M059J (cell line): ENCODE measurements at regions not wholly inside any gene's neighbourhood (a gene's known extent, or its start where the extent isn't known, plus 50 kb on each side); places are given as distances from the start of the nearest gene placed in this dataset.

Source experiments
- DNase-seq: peaks from one replicate; pipeline ENCODE4 v3.0.0-alpha.2; 2012; ENCODE audit warnings: low read depth

- DNase-seq, result no peak
These were observed 1061.1 kb upstream of the AUTS2 start for GRCh38 chr7:68537051-68537773.

- peak; percentile 54 for DNase-seq
These were observed 1060.6 kb upstream of the AUTS2 start for GRCh38 chr7:68537774-68538071.

- no peak for DNase-seq
These were observed 1055.4 kb upstream of the AUTS2 start for GRCh38 chr7:68542831-68543230.

DNA sequence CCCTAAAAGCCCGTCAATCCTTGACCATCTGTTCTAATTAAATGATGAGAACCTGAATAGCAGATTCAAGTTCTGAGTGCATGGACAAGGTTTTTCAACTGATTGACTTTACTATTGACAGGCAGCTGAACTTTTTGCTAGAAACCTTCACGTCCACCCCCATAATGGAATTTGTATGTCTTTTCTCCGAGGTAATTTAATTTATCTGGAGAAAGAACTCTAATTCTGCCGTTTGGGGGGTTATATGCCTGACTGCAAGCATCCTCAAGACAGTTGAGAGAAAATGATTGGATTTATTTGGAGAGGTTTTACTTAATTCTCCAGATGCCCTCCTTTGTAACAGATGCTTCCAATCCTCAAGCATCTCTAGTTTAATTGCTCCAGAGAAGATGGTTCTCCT is 1053.4 kb upstream of the AUTS2 start:
- no peak for DNase-seq

DNA sequence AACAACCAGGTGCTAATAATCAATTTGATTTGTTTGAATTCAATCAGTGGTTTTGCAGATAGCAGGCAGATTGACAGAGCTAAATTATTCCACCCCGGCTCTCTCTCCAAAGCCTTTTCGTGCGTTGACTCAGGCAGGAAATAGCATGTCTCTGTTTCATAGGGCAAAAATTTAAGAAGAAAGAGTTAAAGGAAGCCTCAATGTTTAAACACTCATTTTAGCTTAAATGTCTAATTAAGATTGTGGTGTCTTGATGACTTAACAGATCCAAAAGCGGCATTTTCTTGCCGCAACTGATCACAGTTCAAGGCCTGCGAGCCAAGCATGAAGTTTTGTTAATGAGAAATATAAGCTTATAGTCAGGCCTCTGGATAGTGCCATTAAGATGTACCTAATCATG is 1051.1 kb upstream of the AUTS2 start:
- DNase-seq, result peak; percentile 65

GRCh38 chr7:68547799-68548198 is 1050.5 kb upstream of the AUTS2 start:
- DNase-seq, result peak; percentile 41

- DNase-seq, result no peak
These were observed 1048.2 kb upstream of the AUTS2 start for GRCh38 chr7:68550027-68550426.

DNA sequence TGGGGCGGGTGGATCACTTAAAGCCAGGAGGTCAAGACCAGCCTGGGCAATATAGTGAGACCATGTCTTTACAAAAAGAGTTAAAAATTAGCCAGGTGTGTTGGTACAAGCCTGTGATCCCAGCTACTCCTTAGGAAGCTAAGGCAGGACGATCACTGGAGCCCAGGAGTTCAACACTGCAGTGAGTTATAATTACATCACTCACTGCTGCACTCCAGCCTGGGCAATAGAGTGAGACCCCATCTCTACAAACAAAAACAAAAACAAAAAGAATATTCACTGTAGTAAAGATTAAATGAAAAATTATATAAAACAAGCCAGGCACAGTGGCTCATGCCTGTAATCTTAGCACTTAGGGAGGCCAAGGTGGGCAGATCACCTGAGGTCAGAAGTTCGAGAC is 1047.6 kb upstream of the AUTS2 start:
- DNase-seq, result no peak

GRCh38 chr7:68556537-68556936 is 1041.7 kb upstream of the AUTS2 start:
- DNase-seq, result no peak

- no peak for DNase-seq
These were observed 1038.8 kb upstream of the AUTS2 start for GRCh38 chr7:68559518-68559917.

DNA sequence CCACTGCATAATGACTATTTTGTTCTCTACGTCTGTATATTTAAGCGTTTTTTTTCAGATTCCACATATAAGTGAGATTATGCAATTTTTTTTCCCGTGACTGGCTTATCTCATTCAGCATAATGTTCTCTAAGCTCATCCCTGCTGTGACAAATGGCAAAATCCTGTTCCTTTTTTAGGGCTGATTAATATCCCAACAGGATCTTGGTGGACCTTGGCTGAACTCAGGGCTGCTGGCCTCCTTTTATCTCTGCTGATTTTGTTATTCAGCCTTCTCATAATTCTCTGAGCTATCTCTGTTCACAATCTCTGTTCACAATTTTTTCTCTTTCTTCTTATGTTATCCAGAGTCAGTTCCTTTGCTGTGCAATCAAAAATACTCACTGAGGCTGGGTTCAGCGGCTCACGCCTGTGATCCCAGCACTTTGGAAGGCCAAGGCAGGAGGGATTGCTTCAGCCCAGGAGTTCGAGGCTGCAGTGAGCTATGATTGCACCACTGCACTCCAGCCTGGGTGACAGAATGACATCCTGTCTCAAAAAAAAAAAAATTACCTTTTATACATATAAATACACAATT is 1035.9 kb upstream of the AUTS2 start:
- no peak for DNase-seq

DNA sequence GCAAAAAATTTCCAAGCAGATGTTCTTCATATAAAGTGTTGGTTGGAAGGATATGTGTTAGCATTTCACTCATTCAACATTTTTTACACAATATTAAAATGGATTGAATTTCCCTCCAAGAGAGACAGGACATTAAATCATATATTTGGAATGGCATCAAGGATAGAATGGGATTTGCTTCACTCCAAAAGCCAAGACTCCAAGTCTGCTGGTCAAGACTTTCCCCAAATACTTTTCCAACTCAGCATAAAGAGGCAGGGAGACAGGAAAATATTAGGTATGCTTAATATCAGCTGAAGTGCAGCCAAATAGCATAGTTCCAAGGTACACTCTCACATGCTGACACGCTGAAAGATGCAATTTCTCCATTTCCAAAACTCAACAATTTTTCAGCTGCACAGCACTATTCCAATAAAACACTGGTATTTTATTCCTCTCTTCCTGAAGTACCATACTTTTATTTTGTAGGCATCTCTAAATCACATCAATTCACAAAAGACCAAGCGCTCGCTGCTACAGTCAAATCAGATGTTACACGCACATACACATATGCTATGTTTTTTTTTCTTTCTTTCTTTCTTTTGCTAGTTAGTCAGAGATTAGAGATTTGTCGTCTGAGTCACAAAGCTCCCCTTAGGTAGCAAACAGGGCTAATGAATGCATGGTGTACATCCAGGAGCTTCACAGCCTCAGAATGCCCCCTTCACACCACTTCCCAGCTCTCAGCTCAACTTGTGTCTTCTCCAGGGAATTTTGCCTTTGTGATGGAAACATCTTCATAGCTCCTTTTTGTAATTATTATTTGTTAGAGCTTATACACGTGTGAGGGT is 1033.8 kb upstream of the AUTS2 start:
- DNase-seq, result peak; percentile 49

GRCh38 chr7:68571286-68571685 is 1027.0 kb upstream of the AUTS2 start:
- no peak for DNase-seq

DNA sequence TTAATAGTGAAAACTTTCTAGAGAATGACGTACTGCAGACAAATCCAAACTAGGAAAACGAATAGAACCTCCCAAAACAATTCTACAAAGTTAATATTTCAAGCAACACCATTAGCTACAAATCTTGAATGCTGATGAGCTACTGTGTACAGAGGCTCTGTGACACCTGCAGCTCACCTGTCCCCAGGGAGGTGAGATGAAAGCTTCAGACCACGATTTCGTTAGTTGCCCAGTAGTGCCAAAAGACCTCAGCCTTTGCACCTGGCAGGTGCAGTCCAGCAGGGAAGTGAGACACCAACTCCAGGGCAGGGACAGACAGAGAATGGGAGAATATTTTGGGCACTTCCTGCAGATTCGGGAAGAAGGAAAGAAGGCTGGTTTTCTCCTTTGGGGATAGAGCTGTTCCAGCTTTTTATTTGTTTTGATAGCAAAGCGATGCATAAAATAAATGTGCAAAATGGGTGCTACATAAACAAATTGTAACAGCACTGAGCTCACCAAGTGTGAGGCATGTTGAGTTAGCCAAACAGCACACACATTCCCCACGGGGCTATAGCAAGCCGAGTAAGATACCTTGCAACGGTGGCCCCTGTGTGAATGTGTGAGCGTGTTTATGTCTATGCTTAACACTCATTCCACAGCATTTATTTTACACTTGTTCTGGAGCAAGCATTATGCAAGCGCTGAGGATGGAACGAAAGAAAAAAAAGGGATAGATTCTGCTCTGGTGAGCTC is 1024.8 kb upstream of the AUTS2 start:
- no peak for DNase-seq

- peak; percentile 22 for DNase-seq
These were observed 1021.9 kb upstream of the AUTS2 start for GRCh38 chr7:68576366-68576765.

DNA sequence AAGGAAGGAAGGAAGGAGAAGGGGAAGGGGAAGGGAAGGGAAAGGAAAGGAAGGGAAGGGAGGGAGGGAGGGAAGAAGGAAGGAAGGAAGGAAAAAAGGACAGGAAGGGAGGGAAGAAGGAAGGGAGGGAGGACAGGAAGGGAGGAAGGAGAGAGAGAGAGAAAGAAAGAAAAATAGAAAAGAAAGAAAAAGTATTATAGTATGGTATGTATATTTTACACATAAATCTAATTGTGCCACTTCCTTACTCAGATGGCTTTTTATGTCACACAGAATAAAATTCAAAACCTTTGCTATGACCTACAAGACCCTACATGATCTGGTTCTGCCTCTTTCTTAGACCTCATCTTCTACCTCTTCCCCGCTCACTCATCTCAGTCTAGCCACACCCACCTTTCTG is 1016.9 kb upstream of the AUTS2 start:
- no peak for DNase-seq

GRCh38 chr7:68587599-68587998 is 1010.7 kb upstream of the AUTS2 start:
- peak; percentile 24 for DNase-seq

- DNase-seq, result no peak
These were observed 996.4 kb upstream of the AUTS2 start for GRCh38 chr7:68601826-68602225.

GRCh38 chr7:68604541-68604940 is 993.7 kb upstream of the AUTS2 start:
- no peak for DNase-seq

DNA sequence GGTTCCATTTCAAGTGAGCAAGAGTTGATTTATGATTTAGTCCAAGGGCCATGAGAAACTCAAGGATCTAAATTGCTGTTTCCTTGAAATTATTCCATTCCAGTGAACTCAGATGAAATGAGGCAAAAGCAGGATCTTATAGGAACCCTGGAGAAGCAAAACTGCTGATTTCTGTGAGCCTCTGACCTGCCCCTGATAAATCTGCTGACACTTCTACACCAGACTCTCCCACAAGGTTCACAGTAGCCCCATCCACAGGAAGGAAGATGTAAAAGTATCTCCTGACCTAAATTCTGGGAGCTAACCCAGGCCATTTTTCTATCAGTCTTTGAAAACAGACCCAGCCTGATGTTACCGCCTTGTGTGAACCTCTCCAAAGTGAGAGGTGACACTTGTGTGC is 987.6 kb upstream of the AUTS2 start:
- DNase-seq, result no peak

GRCh38 chr7:68613405-68613804 is 984.9 kb upstream of the AUTS2 start:
- DNase-seq, result peak; percentile 84

- DNase-seq, result peak; percentile 23
These were observed 984.4 kb upstream of the AUTS2 start for GRCh38 chr7:68613897-68614296.
